ENCODE measurements at regions not wholly inside any gene's neighbourhood (a gene's known extent, or its start where the extent isn't known, plus 50 kb on each side); places are given as distances from the start of the nearest gene placed in this dataset.

GRCh38 chr5:169460896-169461295 lies 122.7 kb upstream of the SPDL1 start:
- DNase-seq (ENCODE audit: low spot score) = no peak
- H3K36me3 ChIP-seq (ENCODE audit: insufficient read depth, low read length, poor library complexity, severe bottlenecking) = no peaks in the 10 kb centered on the region
- TF ChIP-seq CTCF (conservative IDR thresholded peaks at IDR 0.05; ENCODE audit: low read depth, low read length) = no peak
- TF ChIP-seq EZH2 (IDR thresholded peaks at IDR 0.05; ENCODE audit: borderline replicate concordance, low read depth, low read length, poor library complexity, severe bottlenecking) = no peak
- BruUV-seq (replicated peaks) = no TSS peak
- CTCF ChIA-PET = no interaction called here
- H3K9me3 ChIP-seq (ENCODE audit: low read depth, low read length, poor library complexity, severe bottlenecking) = no peaks in the 10 kb centered on the region
- H3K27ac ChIP-seq (ENCODE audit: low read depth, low read length, poor library complexity, severe bottlenecking) = no peak overlapping the region
- H3K4me3 ChIP-seq (ENCODE audit: low read depth, low read length, poor library complexity, severe bottlenecking) = no peak overlapping the region
- POLR2A ChIA-PET (ENCODE audit: low non-redundant PET) = no interaction called here
- H3K4me1 ChIP-seq (ENCODE audit: insufficient read depth, low read length, poor library complexity, severe bottlenecking) = no peaks in the 10 kb centered on the region
- intact Hi-C loops (cut with micrococcal nuclease; ENCODE audit: unreplicated experiment) = no loop called here
- peaks cover 11% of the 10 kb centered on the region for H3K27me3 ChIP-seq (replicated peaks; ENCODE audit: insufficient read depth, low read depth, low read length, poor library complexity)

GRCh38 chr5:169460123-169460522 lies 123.5 kb upstream of the SPDL1 start:
- H3K4me3 ChIP-seq (ENCODE audit: low read depth, low read length, poor library complexity, severe bottlenecking) = no peak overlapping the region
- ChIA-PET CTCF (no interaction called here), POLR2A (ENCODE audit: low non-redundant PET) (no interaction called here)
- H3K9me3 ChIP-seq (ENCODE audit: low read depth, low read length, poor library complexity, severe bottlenecking) = no peaks in the 10 kb centered on the region
- H3K4me1 ChIP-seq (ENCODE audit: insufficient read depth, low read length, poor library complexity, severe bottlenecking) = no peaks in the 10 kb centered on the region
- H3K36me3 ChIP-seq (ENCODE audit: insufficient read depth, low read length, poor library complexity, severe bottlenecking) = no peaks in the 10 kb centered on the region
- intact Hi-C loops (cut with micrococcal nuclease; ENCODE audit: unreplicated experiment) = no loop called here
- BruUV-seq (replicated peaks) = no TSS peak
- H3K27me3 ChIP-seq (replicated peaks; ENCODE audit: insufficient read depth, low read depth, low read length, poor library complexity) = peaks cover 9% of the 10 kb centered on the region
- TF ChIP-seq CTCF (conservative IDR thresholded peaks at IDR 0.05; ENCODE audit: low read depth, low read length) (no peak), EZH2 (IDR thresholded peaks at IDR 0.05; ENCODE audit: borderline replicate concordance, low read depth, low read length, poor library complexity, severe bottlenecking) (no peak)
- no peak for DNase-seq (ENCODE audit: low spot score)
- H3K27ac ChIP-seq (ENCODE audit: low read depth, low read length, poor library complexity, severe bottlenecking) = no peak overlapping the region

GRCh38 chr5:169458221-169458620 lies 125.4 kb upstream of the SPDL1 start:
- Histone ChIP-seq H3K4me1 (ENCODE audit: insufficient read depth, low read length, poor library complexity, severe bottlenecking) (no peaks in the 10 kb centered on the region), H3K9me3 (ENCODE audit: low read depth, low read length, poor library complexity, severe bottlenecking) (no peaks in the 10 kb centered on the region), H3K36me3 (ENCODE audit: insufficient read depth, low read length, poor library complexity, severe bottlenecking) (no peaks in the 10 kb centered on the region), H3K27me3 (replicated peaks; ENCODE audit: insufficient read depth, low read depth, low read length, poor library complexity) (peaks cover 17% of the 10 kb centered on the region), H3K27ac (ENCODE audit: low read depth, low read length, poor library complexity, severe bottlenecking) (no peak overlapping the region), H3K4me3 (ENCODE audit: low read depth, low read length, poor library complexity, severe bottlenecking) (no peak overlapping the region)
- intact Hi-C loops (cut with micrococcal nuclease; ENCODE audit: unreplicated experiment) = no loop called here
- ChIA-PET POLR2A (ENCODE audit: low non-redundant PET) (no interaction called here), CTCF (no interaction called here)
- no TSS peak for BruUV-seq (replicated peaks)
- no peak for DNase-seq (ENCODE audit: low spot score)
- TF ChIP-seq CTCF (conservative IDR thresholded peaks at IDR 0.05; ENCODE audit: low read depth, low read length) (no peak), EZH2 (IDR thresholded peaks at IDR 0.05; ENCODE audit: borderline replicate concordance, low read depth, low read length, poor library complexity, severe bottlenecking) (no peak)

All from A673 (cell line).